GM15510 (cell line): ENCODE measurements at regions not wholly inside any gene's neighbourhood (a gene's known extent, or its start where the extent isn't known, plus 50 kb on each side); places are given as distances from the start of the nearest gene placed in this dataset.

Experiments used
- POLR2A ChIP-seq: IDR thresholded peaks from 3 replicates; pipeline ENCODE4 v1.6.1; 2011; ENCODE audit warnings: borderline replicate concordance; ENCODE audit not compliant: insufficient read length; ENCODE audit errors: extremely low read depth

- TF ChIP-seq POLR2A, result no peak
These were observed 1000.9 kb downstream of the CDH18 start for GRCh38 chr5:18987101-18987500.

- TF ChIP-seq POLR2A, result no peak
These were observed 997.1 kb downstream of the CDH18 start for GRCh38 chr5:18990852-18991251.

- TF ChIP-seq POLR2A, result no peak
These were observed 995.7 kb downstream of the CDH18 start for GRCh38 chr5:18992264-18992663.

- no peak for TF ChIP-seq POLR2A
These were observed 988.5 kb downstream of the CDH18 start for GRCh38 chr5:18999478-18999877.

GRCh38 chr5:19001054-19001453 lies 986.9 kb downstream of the CDH18 start:
- TF ChIP-seq POLR2A, result no peak

GRCh38 chr5:19001539-19001938 lies 986.5 kb downstream of the CDH18 start:
- no peak for TF ChIP-seq POLR2A

- no peak for TF ChIP-seq POLR2A
These were observed 985.9 kb downstream of the CDH18 start for GRCh38 chr5:19002111-19002510.

GRCh38 chr5:19018822-19019221 lies 969.2 kb downstream of the CDH18 start:
- TF ChIP-seq POLR2A, result no peak

- no peak for TF ChIP-seq POLR2A
These were observed 956.5 kb downstream of the CDH18 start for GRCh38 chr5:19031491-19031890.

GRCh38 chr5:19035816-19036215 lies 952.2 kb downstream of the CDH18 start:
- TF ChIP-seq POLR2A, result no peak

GRCh38 chr5:19042106-19042505 lies 945.9 kb downstream of the CDH18 start:
- TF ChIP-seq POLR2A, result no peak

GRCh38 chr5:19044311-19044710 lies 943.7 kb downstream of the CDH18 start:
- TF ChIP-seq POLR2A, result no peak

GRCh38 chr5:19044931-19045695 lies 942.9 kb downstream of the CDH18 start:
- no peak for TF ChIP-seq POLR2A

- TF ChIP-seq POLR2A, result no peak
These were observed 940.7 kb downstream of the CDH18 start for GRCh38 chr5:19047277-19047676.

GRCh38 chr5:19048726-19049125 lies 939.3 kb downstream of the CDH18 start:
- TF ChIP-seq POLR2A, result no peak

GRCh38 chr5:19058216-19058615 lies 929.8 kb downstream of the CDH18 start:
- TF ChIP-seq POLR2A, result no peak
